ENCODE measurements at regions not wholly inside any gene's neighbourhood (a gene's known extent, or its start where the extent isn't known, plus 50 kb on each side); places are given as distances from the start of the nearest gene placed in this dataset.

- TF ChIP-seq CSRNP3 (CRISPR knock-in tag; IDR thresholded peaks at IDR 0.05) (no peak), CSDC2 (CRISPR knock-in tag; IDR thresholded peaks at IDR 0.05) (no peak), RARB (CRISPR knock-in tag; IDR thresholded peaks at IDR 0.05) (no peak), BACH2 (CRISPR knock-in tag; IDR thresholded peaks at IDR 0.05; ENCODE audit: borderline replicate concordance) (no peak), ESRRG (CRISPR knock-in tag; IDR thresholded peaks at IDR 0.05) (no peak), ZNF70 (CRISPR knock-in tag; IDR thresholded peaks at IDR 0.05) (no peak), SNAI2 (CRISPR knock-in tag; IDR thresholded peaks at IDR 0.05) (no peak), TOX (CRISPR knock-in tag; IDR thresholded peaks at IDR 0.05; ENCODE audit: borderline replicate concordance) (no peak), ZNF565 (CRISPR knock-in tag; conservative IDR thresholded peaks at IDR 0.05; ENCODE audit: low read depth) (no peak), OSR1 (CRISPR knock-in tag; IDR thresholded peaks at IDR 0.05) (no peak), TSHZ2 (CRISPR knock-in tag; IDR thresholded peaks at IDR 0.05) (no peak), PATZ1 (CRISPR knock-in tag; IDR thresholded peaks at IDR 0.05; ENCODE audit: borderline replicate concordance) (no peak), ISL1 (CRISPR knock-in tag; IDR thresholded peaks at IDR 0.05) (no peak), ZNF8 (CRISPR knock-in tag; IDR thresholded peaks at IDR 0.05) (no peak), TCF4 (CRISPR knock-in tag; IDR thresholded peaks at IDR 0.05; ENCODE audit: borderline replicate concordance) (no peak), ZFP30 (CRISPR knock-in tag; IDR thresholded peaks at IDR 0.05) (no peak)
- no peak for ATAC-seq
Observed at GRCh38 chr3:102887431-102887830, 452.6 kb downstream of the ZPLD1 start.

- no peak for ATAC-seq
- TF ChIP-seq ZFP30 (CRISPR knock-in tag; IDR thresholded peaks at IDR 0.05), result no peak
- no peak for TF ChIP-seq GLIS3 (CRISPR knock-in tag; IDR thresholded peaks at IDR 0.05)
- no peak for TF ChIP-seq PATZ1 (CRISPR knock-in tag; IDR thresholded peaks at IDR 0.05; ENCODE audit: borderline replicate concordance)
- no peak for TF ChIP-seq ZNF565 (CRISPR knock-in tag; conservative IDR thresholded peaks at IDR 0.05; ENCODE audit: low read depth)
- TF ChIP-seq TSHZ2 (CRISPR knock-in tag; IDR thresholded peaks at IDR 0.05), result no peak
- no peak for TF ChIP-seq ZC3H10 (CRISPR knock-in tag; IDR thresholded peaks at IDR 0.05)
- TF ChIP-seq PPARA (CRISPR knock-in tag; IDR thresholded peaks at IDR 0.05; ENCODE audit: borderline replicate concordance), result no peak
- TF ChIP-seq ISL1 (CRISPR knock-in tag; IDR thresholded peaks at IDR 0.05), result no peak
- TF ChIP-seq CSRNP3 (CRISPR knock-in tag; IDR thresholded peaks at IDR 0.05), result no peak
Observed at GRCh38 chr3:102896851-102897621, 462.2 kb downstream of the ZPLD1 start.
